OCI-LY3 (cell line): ENCODE measurements at regions not wholly inside any gene's neighbourhood (a gene's known extent, or its start where the extent isn't known, plus 50 kb on each side); places are given as distances from the start of the nearest gene placed in this dataset.
A peak's percentile ranks its signal among the peaks of the same experiment; 100 is the strongest.

Experiments
- H2AFZ ChIP-seq: fragments of 200-600, 300-600 bp; shearing (Covaris generic); 2 replicates; pipeline ENCODE4 v1.6.0; 2014; ENCODE audit warnings: antibody characterized with exemption, low read depth, low read length
- H3K27ac ChIP-seq: fragments of 200-600, 300-600 bp; sonication (generic); 2 replicates; pipeline ENCODE4 v1.5.1; 2014; ENCODE audit warnings: mild to moderate bottlenecking, low read length, moderate library complexity, mixed read lengths
- H3K27me3 ChIP-seq: fragments of 200-600, 300-600 bp; sonication (generic); 2 replicates; pipeline ENCODE4 v1.6.1; 2014; ENCODE audit warnings: low read depth, low read length, mixed read lengths
- H3K36me3 ChIP-seq: fragments of 200-600, 300-600 bp; sonication (generic); replicated peaks from 2 replicates; pipeline ENCODE3; 2014; ENCODE audit warnings: low read depth, low read length, mixed read lengths
- H3K4me1 ChIP-seq: fragments of 300-600, 200-600 bp; sonication (generic); 2 replicates; pipeline ENCODE4 v1.6.1; 2014; ENCODE audit warnings: low read length, mixed read lengths
- H3K4me2 ChIP-seq: fragments of 200-600, 300-600 bp; sonication (generic); 2 replicates; pipeline ENCODE4 v1.6.1; 2014; ENCODE audit warnings: low read length, mixed read lengths
- H3K4me3 ChIP-seq: fragments of 300-600, 200-600 bp; sonication (generic); 2 replicates; pipeline ENCODE4 v1.5.1; 2014; ENCODE audit warnings: antibody characterized with exemption, mild to moderate bottlenecking, low read length, moderate library complexity
- H3K79me2 ChIP-seq: fragments of 300-600, 200-600 bp; shearing (Covaris generic); 2 replicates; pipeline ENCODE4 v1.6.1; 2014; ENCODE audit warnings: mild to moderate bottlenecking, low read length, mixed read lengths
- H3K9ac ChIP-seq: fragments of 300-600, 200-600 bp; shearing (Covaris generic); 2 replicates; pipeline ENCODE4 v1.6.0; 2014; ENCODE audit warnings: mild to moderate bottlenecking, low read length, moderate library complexity
- H3K9me3 ChIP-seq: fragments of 200-600, 300-600 bp; shearing (Covaris generic); 2 replicates; pipeline ENCODE4 v1.6.1; 2014; ENCODE audit warnings: low read length, mixed read lengths; ENCODE audit not compliant: insufficient read depth
- H4K20me1 ChIP-seq: fragments of 200-600, 300-600 bp; sonication (generic); 2 replicates; pipeline ENCODE4 v1.6.1; 2016; ENCODE audit warnings: low read length, mixed read lengths; ENCODE audit not compliant: insufficient read depth
- EZH2phosphoT487 ChIP-seq: fragments of 200-600 bp; shearing (Covaris generic); IDR thresholded peaks from 2 replicates; pipeline ENCODE4 v1.6.1; 2018; ENCODE audit warnings: antibody characterized with exemption, mixed run types, low read depth
- TF ChIP-seq, protein P1 (sequence below): fragments of 200-600, 300-600 bp; sonication (generic); IDR thresholded peaks from 2 replicates; pipeline ENCODE4 v1.5.1; 2014; ENCODE audit warnings: antibody characterized with exemption, low read length, low read depth

DNA sequence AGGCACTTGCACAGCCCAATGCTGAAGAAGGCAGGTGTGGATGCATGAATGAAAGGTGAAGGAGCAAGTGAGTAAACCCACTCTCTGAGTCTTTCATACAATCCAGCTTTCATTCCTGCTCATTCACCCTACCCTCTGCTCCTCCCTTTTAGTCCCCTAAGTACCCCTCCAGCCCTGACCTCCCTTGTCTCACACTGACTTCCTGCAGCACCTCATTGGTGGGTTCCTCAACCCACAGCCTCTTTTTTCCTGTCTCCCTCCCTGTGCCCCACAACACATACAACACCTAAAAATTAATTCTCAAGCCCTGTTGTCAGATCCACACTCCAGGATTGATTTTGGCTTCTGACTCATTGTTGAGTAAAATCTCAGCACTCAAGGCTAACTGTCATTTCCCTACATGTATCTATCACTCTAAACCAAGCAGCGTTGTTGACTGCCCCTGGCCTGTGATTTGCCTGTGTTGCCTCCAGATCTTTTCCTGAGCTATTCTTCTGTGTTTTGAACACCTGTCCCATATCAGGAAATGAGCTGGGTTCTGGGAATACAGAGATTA, 177.3 kb upstream of the SERP2 start:
- Histone ChIP-seq H3K4me1 (peaks cover 19% of the 10 kb centered on the region), H3K27ac (no peak overlapping the region), H3K4me2 (no peak overlapping the region), H3K27me3 (peaks cover 80% of the 10 kb centered on the region), H3K36me3 (no peaks in the 10 kb centered on the region), H3K79me2 (no peaks in the 10 kb centered on the region), H4K20me1 (peaks cover 36% of the 10 kb centered on the region), H3K9me3 (no peaks in the 10 kb centered on the region), H3K4me3 (no peak overlapping the region), H3K9ac (no peak overlapping the region), H2AFZ (no peak overlapping the region)
- TF ChIP-seq, protein P1, sequence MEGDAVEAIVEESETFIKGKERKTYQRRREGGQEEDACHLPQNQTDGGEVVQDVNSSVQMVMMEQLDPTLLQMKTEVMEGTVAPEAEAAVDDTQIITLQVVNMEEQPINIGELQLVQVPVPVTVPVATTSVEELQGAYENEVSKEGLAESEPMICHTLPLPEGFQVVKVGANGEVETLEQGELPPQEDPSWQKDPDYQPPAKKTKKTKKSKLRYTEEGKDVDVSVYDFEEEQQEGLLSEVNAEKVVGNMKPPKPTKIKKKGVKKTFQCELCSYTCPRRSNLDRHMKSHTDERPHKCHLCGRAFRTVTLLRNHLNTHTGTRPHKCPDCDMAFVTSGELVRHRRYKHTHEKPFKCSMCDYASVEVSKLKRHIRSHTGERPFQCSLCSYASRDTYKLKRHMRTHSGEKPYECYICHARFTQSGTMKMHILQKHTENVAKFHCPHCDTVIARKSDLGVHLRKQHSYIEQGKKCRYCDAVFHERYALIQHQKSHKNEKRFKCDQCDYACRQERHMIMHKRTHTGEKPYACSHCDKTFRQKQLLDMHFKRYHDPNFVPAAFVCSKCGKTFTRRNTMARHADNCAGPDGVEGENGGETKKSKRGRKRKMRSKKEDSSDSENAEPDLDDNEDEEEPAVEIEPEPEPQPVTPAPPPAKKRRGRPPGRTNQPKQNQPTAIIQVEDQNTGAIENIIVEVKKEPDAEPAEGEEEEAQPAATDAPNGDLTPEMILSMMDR: no peak
- TF ChIP-seq EZH2phosphoT487: no peak

DNA sequence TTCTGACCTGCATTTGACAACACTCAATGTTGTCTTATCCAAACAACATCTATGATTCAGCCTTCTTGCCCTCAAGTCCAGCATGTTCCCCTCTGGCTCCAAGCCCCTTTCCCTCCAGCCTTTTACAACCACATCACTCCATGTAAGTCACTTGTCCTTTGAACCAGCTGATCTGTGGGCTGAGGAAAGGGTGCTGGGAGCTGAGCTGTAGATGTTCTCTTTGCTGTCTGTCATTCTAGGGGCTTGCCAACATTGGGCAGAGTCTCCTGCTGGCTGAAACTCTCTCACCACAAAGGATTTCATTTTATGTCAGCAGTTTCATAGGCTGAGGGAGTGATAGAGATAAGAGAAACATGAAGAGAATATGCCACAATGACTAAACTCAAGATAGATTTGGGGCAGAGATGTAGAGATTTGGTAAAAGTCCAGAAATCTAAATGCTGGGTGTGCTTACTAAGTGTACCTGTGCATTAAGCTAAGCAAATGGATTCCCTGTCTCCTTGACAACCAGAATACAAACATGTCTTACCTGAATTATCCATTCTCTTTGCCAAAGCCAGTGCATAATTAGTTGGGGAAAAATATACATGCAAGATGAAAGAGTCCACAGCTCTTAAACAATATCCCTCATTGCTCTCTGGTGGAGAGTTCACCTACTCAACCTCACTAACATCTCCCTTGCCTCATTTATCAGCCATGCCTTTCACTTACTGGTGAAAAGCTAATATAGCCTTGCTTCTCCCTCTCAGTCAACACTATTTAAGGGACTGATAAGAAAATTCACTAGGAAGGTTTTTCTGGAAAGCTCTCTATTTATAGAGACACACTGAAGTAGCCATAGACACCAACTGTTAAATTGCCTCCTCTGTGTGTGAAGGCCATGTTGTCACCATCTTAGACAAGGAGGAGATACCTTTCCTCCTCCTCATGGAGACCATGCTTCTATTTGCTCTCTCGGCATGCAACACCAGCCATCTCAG, 175.5 kb upstream of the SERP2 start:
- Histone ChIP-seq H2AFZ (no peak overlapping the region), H3K79me2 (no peaks in the 10 kb centered on the region), H3K36me3 (no peaks in the 10 kb centered on the region), H3K4me3 (no peak overlapping the region), H4K20me1 (peaks cover 36% of the 10 kb centered on the region), H3K27ac (no peak overlapping the region), H3K9ac (no peak overlapping the region), H3K4me1 (peaks cover 19% of the 10 kb centered on the region), H3K27me3 (peaks cover 72% of the 10 kb centered on the region), H3K4me2 (peak overlapping the region; percentile 39), H3K9me3 (no peaks in the 10 kb centered on the region)
- TF ChIP-seq, protein P1: no peak
- TF ChIP-seq EZH2phosphoT487: peak; percentile 61

DNA sequence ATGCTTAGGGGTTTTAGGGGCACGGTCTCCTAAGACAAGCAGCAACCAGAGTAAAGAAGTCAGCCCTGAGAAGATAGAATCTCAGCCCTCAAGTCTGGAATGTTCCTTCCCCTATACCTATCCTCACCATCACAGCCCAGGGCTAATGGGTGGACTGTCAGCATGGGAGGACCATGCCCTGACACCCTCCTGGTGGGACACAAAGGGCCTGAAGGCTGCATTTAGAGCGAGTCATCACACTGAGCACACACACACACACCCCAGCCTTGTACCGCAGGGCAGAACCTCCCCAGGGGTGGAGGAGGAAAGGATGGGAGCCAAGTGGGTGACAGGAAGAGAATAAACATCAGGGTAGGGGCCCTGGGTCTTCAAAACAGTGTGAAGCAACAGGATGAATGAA, 174.8 kb upstream of the SERP2 start:
- no peak overlapping the region for H2AFZ ChIP-seq
- H3K4me3 ChIP-seq: no peak overlapping the region
- H3K4me2 ChIP-seq: no peak overlapping the region
- no peaks in the 10 kb centered on the region for H3K9me3 ChIP-seq
- no peak overlapping the region for H3K27ac ChIP-seq
- no peaks in the 10 kb centered on the region for H3K36me3 ChIP-seq
- H4K20me1 ChIP-seq: peaks cover 36% of the 10 kb centered on the region
- peaks cover 66% of the 10 kb centered on the region for H3K27me3 ChIP-seq
- H3K9ac ChIP-seq: no peak overlapping the region
- peaks cover 19% of the 10 kb centered on the region for H3K4me1 ChIP-seq
- TF ChIP-seq, protein P1: no peak
- no peak for TF ChIP-seq EZH2phosphoT487
- no peaks in the 10 kb centered on the region for H3K79me2 ChIP-seq

DNA sequence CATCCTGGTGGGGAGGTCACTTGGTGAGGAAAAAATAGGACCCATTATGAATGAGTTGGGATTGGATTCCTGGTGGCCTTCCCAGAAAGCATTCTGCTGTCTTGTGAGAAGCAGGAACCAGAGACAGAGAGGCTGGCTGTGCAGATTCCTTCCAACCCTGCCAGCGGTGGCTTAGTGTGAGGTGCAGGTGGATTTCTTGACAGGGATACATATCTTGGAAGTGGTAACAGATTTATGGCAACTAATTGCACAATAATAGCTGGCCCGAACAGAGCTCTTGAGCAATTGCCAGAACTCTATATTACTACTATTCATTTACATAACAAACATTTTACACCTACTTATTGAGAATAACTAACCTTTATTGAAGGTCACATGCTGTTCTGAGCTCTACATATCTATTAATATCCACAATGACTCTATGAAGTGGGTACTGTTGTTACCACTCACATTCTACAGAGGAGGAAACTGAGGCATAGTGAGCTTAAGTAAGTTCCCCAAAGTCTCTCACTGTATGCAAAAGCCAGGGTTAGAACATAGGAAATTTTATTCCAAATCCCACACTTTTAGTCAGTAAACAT, 173.9 kb upstream of the SERP2 start:
- no peak overlapping the region for H3K9ac ChIP-seq
- TF ChIP-seq, protein P1: no peak
- TF ChIP-seq EZH2phosphoT487: no peak
- H3K79me2 ChIP-seq: no peaks in the 10 kb centered on the region
- no peak overlapping the region for H3K4me3 ChIP-seq
- no peak overlapping the region for H3K4me2 ChIP-seq
- no peaks in the 10 kb centered on the region for H3K9me3 ChIP-seq
- H2AFZ ChIP-seq: no peak overlapping the region
- H3K27me3 ChIP-seq: peaks cover 74% of the 10 kb centered on the region
- no peaks in the 10 kb centered on the region for H3K36me3 ChIP-seq
- no peak overlapping the region for H3K27ac ChIP-seq
- peaks cover 19% of the 10 kb centered on the region for H3K4me1 ChIP-seq
- peaks cover 36% of the 10 kb centered on the region for H4K20me1 ChIP-seq
